ENCODE measurements at regions not wholly inside any gene's neighbourhood (a gene's known extent, or its start where the extent isn't known, plus 50 kb on each side); places are given as distances from the start of the nearest gene placed in this dataset.

GRCh38 chr6:44500074-44500473, 112.6 kb downstream of the CDC5L start:
- Mint-ChIP-seq H3K27ac (ENCODE audit: low read depth) (no peak overlapping the region), H3K4me3 (no peak overlapping the region), H3K27me3 (peaks cover 38% of the 10 kb centered on the region), H3K4me1 (no peaks in the 10 kb centered on the region), H3K9me3 (no peaks in the 10 kb centered on the region), H3K36me3 (ENCODE audit: insufficient read depth) (no peaks in the 10 kb centered on the region)
- ATAC-seq (replicated peaks; ENCODE audit: extremely low read depth, poor library complexity, severe bottlenecking), result no peak
- DNase-seq (ENCODE audit: low spot score in 2 of 2), result no peak

- Mint-ChIP-seq H3K4me3 (no peak overlapping the region), H3K27ac (ENCODE audit: low read depth) (no peak overlapping the region), H3K27me3 (peaks cover 28% of the 10 kb centered on the region), H3K4me1 (no peaks in the 10 kb centered on the region), H3K9me3 (no peaks in the 10 kb centered on the region), H3K36me3 (ENCODE audit: insufficient read depth) (no peaks in the 10 kb centered on the region)
- DNase-seq (ENCODE audit: low spot score in 2 of 2) (no peak), ATAC-seq (replicated peaks; ENCODE audit: extremely low read depth, poor library complexity, severe bottlenecking) (no peak)
These were observed 116.0 kb downstream of the CDC5L start for GRCh38 chr6:44503471-44503870.

- Mint-ChIP-seq H3K27ac (ENCODE audit: low read depth) (no peak overlapping the region), H3K9me3 (no peaks in the 10 kb centered on the region), H3K4me1 (no peaks in the 10 kb centered on the region), H3K4me3 (no peak overlapping the region), H3K36me3 (ENCODE audit: insufficient read depth) (no peaks in the 10 kb centered on the region), H3K27me3 (peaks cover 28% of the 10 kb centered on the region)
- ATAC-seq (replicated peaks; ENCODE audit: extremely low read depth, poor library complexity, severe bottlenecking) (no peak), DNase-seq (ENCODE audit: low spot score in 2 of 2) (no peak)
These were observed 116.8 kb downstream of the CDC5L start for GRCh38 chr6:44504301-44504791.

- Mint-ChIP-seq H3K4me3 (no peak overlapping the region), H3K27ac (ENCODE audit: low read depth) (no peak overlapping the region), H3K27me3 (peaks cover 28% of the 10 kb centered on the region), H3K4me1 (no peaks in the 10 kb centered on the region), H3K36me3 (ENCODE audit: insufficient read depth) (no peaks in the 10 kb centered on the region), H3K9me3 (no peaks in the 10 kb centered on the region)
- ATAC-seq (replicated peaks; ENCODE audit: extremely low read depth, poor library complexity, severe bottlenecking) (no peak), DNase-seq (ENCODE audit: low spot score in 2 of 2) (no peak)
These were observed 118.2 kb downstream of the CDC5L start for GRCh38 chr6:44505751-44506150.

- Mint-ChIP-seq H3K9me3 (no peaks in the 10 kb centered on the region), H3K4me1 (no peaks in the 10 kb centered on the region)
- no peak for DNase-seq (ENCODE audit: low spot score in 2 of 2)
These were observed 119.5 kb downstream of the CDC5L start for GRCh38 chr6:44507014-44507413.

GRCh38 chr6:44508646-44509045, 121.1 kb downstream of the CDC5L start:
- Mint-ChIP-seq H3K27ac (ENCODE audit: low read depth) (no peak overlapping the region), H3K27me3 (peaks cover 18% of the 10 kb centered on the region), H3K4me1 (no peaks in the 10 kb centered on the region), H3K36me3 (ENCODE audit: insufficient read depth) (no peaks in the 10 kb centered on the region), H3K4me3 (no peak overlapping the region), H3K9me3 (no peaks in the 10 kb centered on the region)
- DNase-seq (ENCODE audit: low spot score in 2 of 2) (no peak), ATAC-seq (replicated peaks; ENCODE audit: extremely low read depth, poor library complexity, severe bottlenecking) (no peak)

More at GRCh38 chr6:44507014-44507413, 119.5 kb downstream of the CDC5L start:
- no peaks in the 10 kb centered on the region for H3K36me3 Mint-ChIP-seq (ENCODE audit: insufficient read depth)
- ATAC-seq (replicated peaks; ENCODE audit: extremely low read depth, poor library complexity, severe bottlenecking), result no peak
- H3K27me3 Mint-ChIP-seq, result peaks cover 28% of the 10 kb centered on the region
- H3K27ac Mint-ChIP-seq (ENCODE audit: low read depth), result no peak overlapping the region
- no peak overlapping the region for H3K4me3 Mint-ChIP-seq

- Mint-ChIP-seq H3K27me3 (no peaks in the 10 kb centered on the region), H3K36me3 (ENCODE audit: insufficient read depth) (no peaks in the 10 kb centered on the region), H3K27ac (ENCODE audit: low read depth) (no peak overlapping the region), H3K4me1 (no peaks in the 10 kb centered on the region), H3K9me3 (no peaks in the 10 kb centered on the region), H3K4me3 (no peak overlapping the region)
- DNase-seq (ENCODE audit: low spot score in 2 of 2), result no peak
- ATAC-seq (replicated peaks; ENCODE audit: extremely low read depth, poor library complexity, severe bottlenecking), result no peak
These were observed 123.6 kb downstream of the CDC5L start for GRCh38 chr6:44511126-44511525.

GRCh38 chr6:44512868-44513741, 125.6 kb downstream of the CDC5L start:
- Mint-ChIP-seq H3K9me3 (no peaks in the 10 kb centered on the region), H3K4me3 (no peak overlapping the region), H3K27ac (ENCODE audit: low read depth) (no peak overlapping the region), H3K27me3 (no peaks in the 10 kb centered on the region), H3K36me3 (ENCODE audit: insufficient read depth) (no peaks in the 10 kb centered on the region), H3K4me1 (no peaks in the 10 kb centered on the region)
- ATAC-seq (replicated peaks; ENCODE audit: extremely low read depth, poor library complexity, severe bottlenecking) (no peak), DNase-seq (ENCODE audit: low spot score in 2 of 2) (no peak)

- no peaks in the 10 kb centered on the region for H3K9me3 Mint-ChIP-seq
- no peak overlapping the region for H3K4me3 Mint-ChIP-seq
- peaks cover 9% of the 10 kb centered on the region for H3K27me3 Mint-ChIP-seq
These were observed 126.6 kb downstream of the CDC5L start for GRCh38 chr6:44514085-44514484.

GRCh38 chr6:44514576-44515193, 127.2 kb downstream of the CDC5L start:
- DNase-seq (ENCODE audit: low spot score in 2 of 2), result no peak
- H3K4me1 Mint-ChIP-seq, result no peaks in the 10 kb centered on the region
- no peak for ATAC-seq (replicated peaks; ENCODE audit: extremely low read depth, poor library complexity, severe bottlenecking)
- H3K27me3 Mint-ChIP-seq, result peaks cover 15% of the 10 kb centered on the region
- no peak overlapping the region for H3K4me3 Mint-ChIP-seq
- H3K27ac Mint-ChIP-seq (ENCODE audit: low read depth), result no peak overlapping the region
- H3K36me3 Mint-ChIP-seq (ENCODE audit: insufficient read depth), result no peaks in the 10 kb centered on the region
- H3K9me3 Mint-ChIP-seq, result no peaks in the 10 kb centered on the region

More at GRCh38 chr6:44514085-44514484, 126.6 kb downstream of the CDC5L start:
- ATAC-seq (replicated peaks; ENCODE audit: extremely low read depth, poor library complexity, severe bottlenecking), result no peak
- no peak overlapping the region for H3K27ac Mint-ChIP-seq (ENCODE audit: low read depth)
- H3K36me3 Mint-ChIP-seq (ENCODE audit: insufficient read depth), result no peaks in the 10 kb centered on the region
- no peaks in the 10 kb centered on the region for H3K4me1 Mint-ChIP-seq
- DNase-seq (ENCODE audit: low spot score in 2 of 2), result no peak

GRCh38 chr6:44522871-44523270, 135.4 kb downstream of the CDC5L start:
- Mint-ChIP-seq H3K4me3 (no peak overlapping the region), H3K27me3 (peaks cover 81% of the 10 kb centered on the region)

GRCh38 chr6:44524476-44525227, 137.1 kb downstream of the CDC5L start:
- H3K4me1 Mint-ChIP-seq, result peaks cover 6% of the 10 kb centered on the region
- H3K36me3 Mint-ChIP-seq (ENCODE audit: insufficient read depth), result peaks cover 4% of the 10 kb centered on the region
- H3K9me3 Mint-ChIP-seq, result peaks cover 8% of the 10 kb centered on the region
- peaks cover 82% of the 10 kb centered on the region for H3K27me3 Mint-ChIP-seq
- H3K27ac Mint-ChIP-seq (ENCODE audit: low read depth), result no peak overlapping the region
- no peak overlapping the region for H3K4me3 Mint-ChIP-seq
- DNase-seq (ENCODE audit: low spot score in 2 of 2) (no peak), ATAC-seq (replicated peaks; ENCODE audit: extremely low read depth, poor library complexity, severe bottlenecking) (no peak)

More at GRCh38 chr6:44522871-44523270, 135.4 kb downstream of the CDC5L start:
- Mint-ChIP-seq H3K4me1 (peaks cover 6% of the 10 kb centered on the region), H3K27ac (ENCODE audit: low read depth) (no peak overlapping the region), H3K9me3 (peaks cover 8% of the 10 kb centered on the region), H3K36me3 (ENCODE audit: insufficient read depth) (peaks cover 4% of the 10 kb centered on the region)
- ATAC-seq (replicated peaks; ENCODE audit: extremely low read depth, poor library complexity, severe bottlenecking), result no peak
- DNase-seq (ENCODE audit: low spot score in 2 of 2), result no peak
